ENCODE measurements at regions not wholly inside any gene's neighbourhood (a gene's known extent, or its start where the extent isn't known, plus 50 kb on each side); places are given as distances from the start of the nearest gene placed in this dataset.

DNA sequence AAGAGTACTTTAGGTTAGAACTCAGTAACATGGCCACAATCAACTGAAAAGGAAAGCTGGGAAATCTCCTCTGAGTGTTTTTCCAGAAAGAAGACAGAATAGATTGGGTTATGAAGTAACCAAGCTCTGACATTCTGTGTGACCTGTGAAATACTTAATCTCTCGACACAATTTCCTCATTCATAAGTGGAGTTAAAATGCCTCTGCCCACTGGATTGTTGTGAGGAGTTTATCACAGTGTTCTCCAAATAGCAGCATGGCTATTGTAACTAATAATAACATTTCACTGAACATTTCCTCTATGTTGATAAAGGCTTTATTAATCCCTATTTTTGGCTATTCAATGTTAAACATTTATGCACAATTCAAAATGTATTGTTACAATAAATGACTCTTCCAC, 311.0 kb downstream of the GABRB2 start:
- DNase-seq = no peak

DNA sequence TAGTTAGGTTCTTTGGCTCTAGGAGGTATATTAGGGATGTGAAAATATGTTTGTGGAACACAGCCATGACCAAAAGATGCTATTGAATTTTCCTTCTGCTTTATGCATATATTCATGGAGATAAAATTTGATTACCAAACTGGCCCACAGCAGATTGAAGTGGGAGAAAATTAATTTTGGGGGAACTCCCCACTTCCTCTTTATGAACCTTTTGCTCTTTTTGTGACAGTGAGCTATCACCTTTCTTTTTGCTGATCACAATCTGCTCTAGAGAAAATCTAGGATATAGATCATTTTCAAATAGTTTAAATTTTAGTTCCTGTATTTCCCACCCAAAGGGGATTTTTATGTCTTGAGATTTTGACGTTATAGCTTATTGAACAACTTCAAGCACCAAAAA, 313.0 kb downstream of the GABRB2 start:
- DNase-seq = no peak

- peak; percentile 75 for DNase-seq
These were observed 316.3 kb downstream of the GABRB2 start for GRCh38 chr5:161230221-161230620.

DNA sequence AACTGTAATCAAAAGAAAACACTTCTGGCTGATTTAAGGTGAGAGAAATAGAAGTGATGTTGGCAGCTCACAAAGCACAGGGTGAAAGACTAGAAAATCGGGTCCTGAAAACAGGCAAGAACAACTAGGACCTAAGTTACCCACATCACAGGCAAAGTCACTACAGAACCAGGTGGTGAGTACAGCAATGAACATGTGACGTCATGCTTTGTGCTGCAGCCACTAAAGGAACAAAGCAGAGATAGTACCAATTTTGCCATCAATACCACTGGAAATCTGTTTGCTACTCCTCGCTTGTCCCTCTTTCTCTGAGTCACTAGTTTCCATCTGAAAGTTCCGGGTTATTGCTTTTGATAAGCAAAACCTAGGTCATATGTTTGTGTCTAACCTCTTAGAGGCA, 326.7 kb downstream of the GABRB2 start:
- DNase-seq = no peak

GRCh38 chr5:161216877-161217276, 329.6 kb downstream of the GABRB2 start:
- DNase-seq = no peak

- DNase-seq = no peak
These were observed 334.3 kb downstream of the GABRB2 start for GRCh38 chr5:161212123-161212712.

DNA sequence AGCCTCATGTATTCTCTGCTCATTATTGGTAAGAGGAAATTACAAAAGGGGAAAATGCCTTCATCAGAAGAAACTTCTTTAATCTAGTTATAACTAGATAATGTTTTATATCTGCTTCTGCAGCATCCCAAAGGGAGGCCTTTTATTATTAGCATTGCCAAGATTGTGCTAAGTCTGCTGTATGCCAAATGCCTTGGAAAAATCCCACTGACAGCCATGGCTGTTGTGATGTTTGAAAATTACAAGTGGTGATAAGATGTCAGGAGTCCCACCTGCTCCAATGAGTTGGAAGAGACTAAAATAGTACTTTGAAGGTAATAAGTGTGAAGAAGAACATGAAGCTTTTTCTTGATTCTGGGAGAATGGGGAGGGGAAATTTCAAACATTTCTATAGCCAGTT, 345.0 kb downstream of the GABRB2 start:
- no peak for DNase-seq

DNA sequence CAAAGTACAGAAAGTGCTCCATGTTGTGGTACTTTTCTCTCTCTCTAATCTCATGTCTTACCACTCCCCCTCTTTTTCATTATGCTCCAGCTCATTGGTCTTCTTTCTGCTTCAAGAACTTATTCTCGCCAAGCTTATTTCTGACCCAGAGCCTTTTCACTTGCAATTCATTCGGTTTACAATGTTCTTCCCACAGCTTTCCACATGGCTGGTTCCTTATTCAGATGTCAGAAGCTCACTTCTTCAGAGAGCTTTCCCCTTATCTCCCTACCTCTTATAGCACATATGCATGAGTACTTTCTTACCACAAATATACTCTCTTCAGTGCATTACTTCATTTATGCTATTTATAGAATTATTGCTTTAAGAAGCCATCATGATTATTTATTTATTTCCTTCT, 338.8 kb upstream of the ATP10B start:
- DNase-seq = no peak

- no peak for DNase-seq
These were observed 338.1 kb upstream of the ATP10B start for GRCh38 chr5:161190086-161190485.

GRCh38 chr5:161189452-161189851, 337.4 kb upstream of the ATP10B start:
- no peak for DNase-seq

GRCh38 chr5:161183559-161183958, 331.5 kb upstream of the ATP10B start:
- DNase-seq = no peak

DNA sequence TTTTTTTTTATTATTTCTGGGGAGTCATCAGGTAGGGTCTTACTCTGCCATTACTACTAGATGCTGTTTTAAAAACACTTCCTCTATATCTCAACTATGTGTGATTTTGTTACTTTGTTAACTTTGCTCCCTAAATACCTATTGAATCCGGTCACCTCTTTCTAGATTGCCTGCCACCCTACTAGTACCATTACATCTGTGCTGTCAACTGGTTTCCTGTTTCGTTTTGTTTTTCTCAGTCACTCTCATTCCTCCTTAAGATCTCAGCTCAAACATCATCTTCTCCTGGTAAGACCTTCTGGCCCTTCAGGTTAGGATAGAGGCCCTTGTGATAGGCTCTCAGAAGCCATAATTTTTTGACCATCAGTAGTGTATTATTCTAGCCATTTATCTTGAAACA, 324.2 kb upstream of the ATP10B start:
- DNase-seq = no peak

GRCh38 chr5:161169776-161170175, 317.8 kb upstream of the ATP10B start:
- DNase-seq = no peak

GRCh38 chr5:161167016-161167767, 315.2 kb upstream of the ATP10B start:
- DNase-seq = peak; percentile 51

DNA sequence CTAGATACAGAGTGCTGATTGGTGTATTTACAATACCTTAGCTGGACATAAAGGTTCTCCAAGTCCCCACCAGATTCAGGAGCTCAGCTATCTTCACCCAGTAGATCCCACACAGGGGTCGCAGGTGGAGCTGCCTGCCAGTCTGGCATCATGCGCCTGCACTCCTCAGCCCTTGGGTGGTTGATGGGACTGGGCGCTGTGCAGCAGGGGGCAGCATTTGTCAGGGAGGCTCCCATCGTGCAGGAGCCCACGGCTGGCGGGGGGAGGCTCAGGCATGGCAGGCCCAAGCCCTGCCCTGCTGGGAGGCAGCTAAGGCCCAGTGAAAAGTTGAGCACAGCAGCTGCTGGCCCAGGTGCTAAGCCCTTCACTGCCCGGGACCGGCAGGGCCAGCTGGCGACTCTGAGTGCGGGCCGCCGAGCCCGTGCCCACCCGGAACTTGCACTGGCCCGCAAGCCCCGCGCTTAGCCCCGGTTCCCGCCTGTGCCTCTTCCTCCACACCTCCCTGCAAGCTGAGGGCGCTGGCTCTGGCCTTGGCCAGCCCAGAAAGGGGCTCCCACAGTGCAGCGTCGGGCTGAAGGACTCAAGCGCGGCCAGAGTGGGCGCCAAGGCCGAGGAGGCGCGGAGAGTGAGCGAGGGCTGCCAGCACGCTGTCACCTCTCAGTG, 314.1 kb upstream of the ATP10B start:
- DNase-seq = no peak

DNA sequence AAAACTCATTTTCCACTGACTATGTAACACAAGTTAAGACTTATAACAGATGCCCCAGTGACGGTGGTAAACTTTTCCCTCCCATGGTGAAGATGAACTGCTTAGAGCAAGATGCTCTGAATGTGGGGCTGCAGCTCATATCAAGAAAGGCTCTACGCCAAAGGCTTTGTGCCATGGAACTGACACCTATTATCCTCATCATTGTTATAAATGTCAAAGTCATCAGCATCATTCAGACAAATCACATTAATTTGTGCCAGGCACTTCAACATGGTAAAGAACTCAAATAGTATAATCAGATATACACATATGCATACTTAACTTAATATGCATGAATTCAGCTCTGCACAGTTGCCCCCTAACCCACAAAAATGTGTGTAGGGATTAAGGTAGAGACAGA, 305.9 kb upstream of the ATP10B start:
- DNase-seq = no peak

GRCh38 chr5:161155451-161155850, 303.4 kb upstream of the ATP10B start:
- DNase-seq = no peak

DNA sequence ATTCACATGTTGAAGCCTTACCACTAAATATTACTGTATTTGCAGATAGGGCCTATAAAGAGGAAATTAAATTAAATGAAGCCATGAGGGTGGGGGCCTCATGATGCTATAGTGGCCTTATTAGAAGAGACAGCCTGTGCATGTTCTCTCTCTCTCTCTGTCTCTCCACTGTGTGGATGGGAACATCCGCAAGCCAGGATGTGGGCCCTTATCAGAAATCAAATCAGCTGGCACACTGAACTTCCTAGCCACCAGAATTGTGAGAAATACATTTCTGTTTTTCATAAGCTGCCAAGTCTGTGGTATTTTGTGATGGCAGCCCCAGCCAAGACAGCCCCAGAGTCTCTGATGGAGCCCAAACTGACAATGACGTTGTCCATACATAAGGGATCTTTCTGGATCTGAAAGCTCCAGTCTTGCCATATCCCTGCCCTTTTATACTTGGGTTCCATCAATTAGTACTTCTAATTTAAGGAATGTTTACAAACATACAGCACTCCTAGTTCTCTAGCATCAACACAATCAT, 300.5 kb upstream of the ATP10B start:
- DNase-seq = no peak

GRCh38 chr5:161150441-161150988, 298.5 kb upstream of the ATP10B start:
- no peak for DNase-seq

DNA sequence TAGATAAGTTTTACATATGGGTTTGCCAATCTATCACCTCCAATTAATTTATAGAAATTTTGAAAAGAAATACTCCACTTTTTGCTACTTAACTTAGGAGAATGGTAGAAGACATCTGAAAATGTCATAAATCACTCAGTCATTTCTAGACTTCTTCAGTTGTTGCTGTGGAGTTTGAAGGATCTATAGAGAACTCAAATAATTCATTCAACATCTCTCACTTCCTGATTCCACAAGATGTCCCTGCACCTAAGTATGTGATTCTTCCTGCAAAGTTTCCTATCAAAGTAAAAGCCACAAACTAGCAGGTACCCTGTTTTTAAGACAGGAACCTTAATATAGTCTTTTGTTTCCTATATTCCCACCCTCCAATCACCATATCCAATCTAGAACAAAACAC, 297.1 kb upstream of the ATP10B start:
- no peak for DNase-seq

DNA sequence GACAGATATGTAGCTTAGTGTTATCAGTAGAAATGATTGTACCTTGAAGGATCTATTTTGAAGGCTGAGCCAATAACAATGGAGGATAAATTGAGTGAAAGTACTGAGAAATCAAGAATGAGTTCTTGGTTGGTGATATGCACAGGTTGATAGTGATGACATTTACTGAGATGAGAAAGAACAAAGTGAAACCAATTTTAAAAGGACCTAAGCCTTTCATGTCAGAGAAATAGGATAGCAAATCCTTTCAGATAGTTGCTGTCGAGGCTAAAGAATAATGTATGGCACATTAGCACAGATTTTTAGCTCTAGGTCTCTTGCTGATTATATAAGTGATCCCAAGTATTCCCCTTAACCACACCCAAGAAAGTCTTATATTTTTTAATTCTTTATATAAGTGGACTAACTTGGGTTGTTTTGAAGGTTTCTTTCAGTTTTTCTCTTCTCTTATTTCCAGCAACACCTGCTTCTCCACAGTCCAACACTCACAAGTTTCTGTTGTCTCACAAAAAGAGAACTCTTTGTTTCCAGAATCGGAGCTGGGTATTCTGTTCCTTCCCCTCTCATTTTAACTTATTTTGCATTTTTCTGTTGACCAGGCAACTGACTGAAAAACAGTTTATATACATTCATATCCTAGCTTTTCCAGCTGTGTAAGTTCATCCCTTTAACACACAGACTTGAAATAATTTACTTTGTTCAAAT, 286.9 kb upstream of the ATP10B start:
- DNase-seq = no peak

DNA sequence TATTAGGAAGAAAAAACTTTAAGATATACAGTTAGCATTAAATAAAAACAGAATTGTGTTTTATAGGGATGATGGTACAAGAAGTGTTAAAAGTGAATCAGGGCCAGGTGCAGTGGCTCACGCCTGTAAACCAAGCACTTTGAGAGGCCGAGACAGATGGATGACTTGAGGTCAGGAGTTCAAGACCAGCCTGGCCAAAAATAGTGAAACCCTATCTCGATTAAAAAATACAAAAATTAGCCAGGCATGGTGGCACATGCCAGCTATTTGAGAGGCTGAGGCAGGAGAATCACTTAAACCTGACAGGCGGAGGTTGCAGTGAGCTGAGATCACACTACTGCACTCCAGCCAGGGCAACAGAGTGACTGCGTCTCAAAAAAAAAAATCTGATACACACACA, 282.9 kb upstream of the ATP10B start:
- no peak for DNase-seq

DNA sequence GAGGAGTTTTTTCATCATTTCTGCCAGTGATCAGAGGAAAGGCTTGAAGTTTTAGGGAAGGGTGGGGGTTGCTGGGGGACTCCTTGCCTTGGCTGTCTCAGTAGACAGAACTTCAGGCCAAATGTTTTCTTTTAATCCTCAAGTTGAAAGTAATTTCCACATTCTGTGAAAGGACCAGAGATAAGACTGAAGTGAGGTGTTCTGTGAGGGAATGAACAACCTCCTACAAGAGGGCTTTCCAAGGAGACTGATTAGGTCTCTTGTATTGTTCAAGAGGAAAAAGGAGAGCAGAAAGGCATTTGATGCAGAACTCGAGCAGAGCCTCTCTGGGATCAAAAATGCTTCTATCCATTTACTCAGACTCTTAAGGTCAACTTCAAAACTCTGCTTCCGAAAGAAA, 282.1 kb upstream of the ATP10B start:
- no peak for DNase-seq

Data from NCI-H1105 treated with DMSO at 0.1 percent for 48 hours (cell line).